ENCODE measurements at regions not wholly inside any gene's neighbourhood (a gene's known extent, or its start where the extent isn't known, plus 50 kb on each side); places are given as distances from the start of the nearest gene placed in this dataset.

DNA sequence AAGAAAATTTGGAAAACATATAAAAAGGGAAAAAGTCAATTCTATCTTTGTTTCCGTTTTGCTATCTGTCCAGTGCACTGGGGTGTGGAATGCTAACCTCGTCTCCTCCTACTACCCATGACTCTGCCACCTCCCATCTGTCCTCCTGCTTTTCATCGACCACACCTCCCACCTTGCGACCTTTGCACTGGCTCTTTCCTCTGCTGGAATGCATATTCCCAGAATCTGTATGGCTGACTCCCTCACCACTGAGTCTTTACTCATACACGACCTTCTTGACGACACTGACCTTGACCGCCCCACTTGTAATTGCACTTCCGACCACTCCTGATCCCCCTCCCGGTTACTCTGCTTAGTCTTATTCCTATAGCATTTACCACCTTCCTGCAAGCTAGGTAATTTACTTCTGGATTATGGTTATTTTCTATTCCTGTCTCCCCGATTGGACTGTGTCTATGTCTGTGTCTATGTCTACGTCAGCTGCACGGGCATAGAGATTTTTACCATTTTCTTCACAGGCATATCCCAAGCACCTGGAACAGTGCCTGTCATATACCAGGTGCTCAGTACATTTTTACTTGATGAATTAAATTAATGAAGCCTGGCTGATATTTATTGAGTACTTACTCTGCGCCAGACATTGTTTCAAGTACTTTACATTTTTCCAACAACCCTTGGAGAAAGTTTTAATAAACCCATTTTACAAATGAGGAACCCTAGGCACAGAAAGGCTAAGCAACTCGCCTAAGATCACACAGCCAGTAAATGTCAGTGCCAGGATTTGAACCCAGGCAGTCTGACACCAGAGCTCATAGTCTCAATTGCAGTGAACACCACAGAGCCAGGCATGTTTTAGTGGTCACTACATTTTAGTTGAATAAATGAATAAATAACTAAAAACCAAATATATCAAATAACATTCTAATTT, 54.0 kb upstream of the SLC22A11 start:
- no peak for DNase-seq (ENCODE audit: low read depth in 2 of 2)

DNA sequence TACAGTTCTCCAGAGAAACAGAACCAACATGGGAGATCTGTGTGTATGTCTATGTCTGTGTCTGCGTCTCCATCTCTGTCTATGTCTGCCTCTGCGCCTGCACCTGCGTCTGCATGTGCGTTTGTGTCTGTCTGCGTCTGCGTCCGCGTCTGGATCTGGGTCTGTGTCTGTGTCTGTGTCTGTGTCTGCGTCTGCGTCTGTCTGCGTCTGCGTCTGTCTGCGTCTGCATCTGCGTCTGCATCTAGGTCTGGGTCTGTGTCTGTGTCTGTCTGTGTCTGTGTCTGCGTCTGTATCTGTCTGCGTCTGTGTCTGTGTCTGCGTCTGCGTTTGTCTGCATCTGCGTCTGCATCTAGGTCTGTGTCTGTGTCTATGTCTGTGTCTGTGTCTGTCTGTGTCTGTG, 53.1 kb upstream of the SLC22A11 start:
- DNase-seq (ENCODE audit: low read depth in 2 of 2) = no peak

DNA sequence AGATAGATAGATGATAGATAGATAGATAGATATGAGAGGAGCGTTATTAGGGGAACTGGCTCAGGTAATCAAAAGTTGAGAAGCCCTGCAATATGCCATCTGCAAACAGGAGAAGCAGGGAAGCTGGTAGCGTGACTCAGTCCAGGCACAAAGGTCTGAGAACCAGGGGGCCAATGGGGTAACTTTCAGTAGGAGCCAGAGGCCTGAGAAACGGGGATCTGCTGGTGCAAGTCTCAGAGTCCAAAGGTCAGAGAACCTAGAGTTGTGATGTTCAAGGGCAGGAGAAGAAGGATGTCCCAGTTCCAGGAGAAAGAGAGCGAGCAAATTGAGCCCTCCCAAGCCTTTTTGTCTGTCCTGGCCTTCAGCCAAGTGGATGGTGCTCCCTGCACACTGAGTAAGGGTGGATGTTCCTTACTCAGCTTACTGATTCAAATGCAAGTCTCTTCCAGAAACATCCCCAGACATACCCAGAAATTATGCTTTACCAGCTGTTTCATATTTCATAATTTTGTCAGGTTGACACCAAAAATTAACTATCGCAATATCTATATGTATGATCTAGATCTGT, 52.5 kb upstream of the SLC22A11 start:
- no peak for DNase-seq (ENCODE audit: low read depth in 2 of 2)

DNA sequence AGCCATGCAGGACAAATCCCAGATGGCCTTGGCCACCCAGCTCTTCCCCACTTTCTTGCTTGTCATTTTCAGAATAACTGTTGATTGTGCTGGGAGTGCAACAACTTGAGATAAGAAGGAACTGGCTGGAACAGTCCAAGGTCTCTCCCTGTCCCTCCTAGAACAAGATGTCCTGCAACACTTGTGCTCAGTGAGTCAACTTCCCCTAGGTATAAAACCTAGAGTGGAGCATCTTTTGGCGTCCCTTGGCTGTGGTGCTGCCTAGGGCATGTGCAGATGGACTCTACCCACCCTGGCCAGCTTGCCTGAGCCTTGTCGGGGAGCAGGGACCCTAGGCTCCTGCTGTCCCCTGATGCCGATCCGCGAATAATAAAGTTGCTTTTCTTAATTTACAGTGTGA, 50.7 kb upstream of the SLC22A11 start:
- DNase-seq (ENCODE audit: low read depth in 2 of 2) = no peak

Data from stimulated activated CD4-positive, alpha-beta T cell treated with anti-CD3 and anti-CD28 coated beads, Interleukin-1b, Interleukin-23, amount 100 ng/mL, for 4 hours (primary cell).